SKM-1 (cell line): ENCODE measurements at regions not wholly inside any gene's neighbourhood (a gene's known extent, or its start where the extent isn't known, plus 50 kb on each side); places are given as distances from the start of the nearest gene placed in this dataset.

Experiments used
- DNase-seq: peaks from one replicate; lab custom pipeline; 2025; ENCODE audit not compliant: unreplicated experiment; lab: John Stamatoyannopoulos, UW

- no peak for DNase-seq
These were observed 69.6 kb upstream of the MACF1 start for GRCh38 chr1:39134768-39135333.

DNA sequence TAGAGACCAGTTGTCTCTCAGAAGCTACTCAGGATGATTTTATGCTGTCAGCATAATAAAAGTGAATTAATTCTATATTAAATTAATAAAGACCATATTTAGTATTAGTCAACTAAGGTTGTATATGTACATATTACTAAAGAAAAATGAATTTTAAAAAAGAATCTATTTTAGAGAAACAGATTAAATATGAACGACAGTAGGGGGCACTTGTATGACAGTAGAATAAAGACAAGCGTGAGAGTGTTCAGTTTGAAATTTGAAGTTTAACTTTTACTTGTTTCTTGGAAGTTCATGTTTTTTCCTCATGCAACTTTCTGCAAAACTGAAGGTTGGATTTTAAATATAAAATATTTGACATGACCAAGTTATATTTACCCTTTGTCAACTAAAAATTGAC is 67.9 kb upstream of the MACF1 start:
- DNase-seq: no peak

GRCh38 chr1:39139723-39140360 is 64.7 kb upstream of the MACF1 start:
- DNase-seq: no peak

DNA sequence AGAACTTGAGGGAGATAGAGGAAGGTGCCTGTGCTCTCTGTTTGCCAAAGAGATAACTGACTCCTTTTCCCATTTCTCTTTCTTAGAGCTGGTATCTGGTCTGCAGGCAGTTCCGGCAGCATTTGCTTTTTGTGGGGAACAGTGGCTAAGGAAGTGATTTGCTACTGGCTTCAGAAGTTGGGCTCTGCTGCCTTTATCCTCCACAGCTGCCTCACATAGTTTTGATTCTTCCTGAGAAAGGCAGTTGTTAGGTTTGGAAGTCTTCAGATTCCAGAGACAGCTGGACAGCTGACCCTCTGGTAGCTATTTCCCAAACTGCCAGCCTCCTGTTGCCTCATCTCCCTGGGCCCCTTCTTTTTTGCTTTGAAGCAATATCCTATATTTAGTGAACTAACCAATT is 62.6 kb upstream of the MACF1 start:
- no peak for DNase-seq

GRCh38 chr1:39142401-39143060 is 62.0 kb upstream of the MACF1 start:
- DNase-seq: no peak

DNA sequence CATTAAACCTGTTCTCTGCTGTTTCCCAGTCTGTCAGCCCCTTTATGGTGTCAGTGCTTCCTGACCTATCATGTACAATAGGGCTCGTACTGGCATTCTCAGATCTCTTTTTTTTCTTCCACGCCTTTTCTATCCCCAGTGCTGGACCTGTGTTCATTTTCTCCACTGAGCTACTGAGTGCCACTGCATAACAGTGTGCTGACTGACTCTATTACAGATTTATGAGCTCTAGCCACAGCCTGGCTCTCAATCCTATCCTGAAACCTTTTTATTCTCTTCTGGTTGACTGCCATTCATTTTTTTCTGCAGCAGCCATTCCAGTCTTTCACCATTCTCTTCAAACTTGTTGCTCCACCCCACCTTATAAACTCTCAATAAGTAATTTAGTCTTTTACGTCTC is 59.6 kb upstream of the MACF1 start:
- DNase-seq: no peak

- DNase-seq: no peak
These were observed 59.0 kb upstream of the MACF1 start for GRCh38 chr1:39145331-39145965.

- no peak for DNase-seq
These were observed 57.8 kb upstream of the MACF1 start for GRCh38 chr1:39146681-39147080.

DNA sequence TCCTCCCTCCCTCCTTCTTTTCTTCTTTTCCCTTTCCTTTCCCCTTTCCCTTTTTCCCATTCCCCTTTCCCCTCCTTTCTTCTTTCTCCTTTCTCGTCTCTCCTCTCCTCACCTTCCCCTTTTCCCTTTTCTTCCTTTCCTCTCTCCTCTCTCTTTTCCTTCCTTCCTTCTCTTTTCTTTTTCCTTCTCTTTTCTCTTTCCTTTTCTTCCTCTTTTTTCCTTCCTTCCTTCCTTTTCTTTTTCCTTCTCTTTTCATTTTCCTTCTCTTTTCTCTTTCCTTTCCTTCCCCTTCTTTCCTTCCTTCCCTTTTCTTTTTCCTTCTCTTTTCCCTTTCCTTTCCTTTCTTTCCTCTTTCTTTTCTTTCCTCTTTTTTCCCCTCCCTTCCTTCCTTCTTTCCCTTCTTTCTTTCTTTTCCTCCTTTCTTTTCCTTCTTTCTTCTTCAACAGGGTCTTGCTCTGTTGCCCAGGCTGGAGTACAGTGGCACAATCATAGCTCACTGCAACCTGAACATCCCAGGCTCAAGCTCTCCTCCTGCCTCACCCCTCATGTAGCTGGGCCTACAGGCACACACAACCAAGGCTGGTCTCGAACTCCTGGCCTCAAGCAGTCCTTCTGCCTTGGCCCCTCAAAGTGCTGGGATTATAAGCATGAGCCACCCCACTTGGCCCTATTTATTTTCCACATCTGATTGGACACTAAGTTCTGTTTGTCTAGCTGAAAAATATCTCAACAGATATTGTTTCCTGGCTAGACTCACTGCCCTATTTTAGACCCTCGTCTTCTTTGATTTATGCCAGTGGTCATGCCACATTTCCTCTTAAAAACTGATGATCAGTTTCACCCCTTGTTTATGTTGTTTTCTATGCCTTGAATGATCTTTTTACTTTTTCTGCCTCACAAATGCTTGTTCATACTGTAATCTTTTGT is 57.1 kb upstream of the MACF1 start:
- DNase-seq: no peak

DNA sequence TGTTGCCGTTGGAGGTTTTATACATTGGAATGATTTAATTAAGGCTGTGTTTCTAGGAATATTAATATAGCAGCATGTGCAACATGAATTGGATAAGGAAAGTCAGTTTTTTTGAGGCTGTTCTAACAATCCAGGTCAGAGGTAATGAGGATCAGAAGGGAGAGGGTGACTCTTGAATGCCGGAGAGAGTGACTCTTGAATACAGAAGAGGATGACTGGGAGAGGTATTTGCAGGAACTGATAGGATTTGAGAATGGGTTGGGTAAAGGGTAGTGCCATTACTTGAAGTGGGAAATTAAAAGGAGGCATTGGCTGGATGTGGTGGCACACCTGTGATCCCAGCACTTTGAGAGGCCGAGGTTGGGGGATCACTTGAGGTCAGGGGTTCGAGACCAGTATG is 55.6 kb upstream of the MACF1 start:
- no peak for DNase-seq

DNA sequence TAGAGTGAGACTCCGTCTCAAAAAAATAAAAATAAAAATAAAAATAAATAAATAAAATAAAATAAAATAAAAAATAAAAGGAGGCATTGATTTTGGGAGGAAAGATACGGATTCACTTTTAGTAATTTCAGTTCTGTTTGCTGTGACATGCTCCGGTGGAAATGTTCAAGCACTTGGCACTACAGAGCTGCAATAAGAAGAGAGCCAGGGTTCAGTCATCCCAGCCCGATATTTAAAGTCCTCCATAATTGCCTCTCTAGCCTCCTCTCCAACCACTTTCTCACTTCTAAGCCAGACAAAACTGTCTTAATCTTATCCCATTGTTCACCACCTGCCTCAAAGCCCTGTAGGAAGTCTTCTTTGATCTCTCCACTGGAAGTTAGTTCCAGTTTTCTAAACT is 55.0 kb upstream of the MACF1 start:
- no peak for DNase-seq

- no peak for DNase-seq
These were observed 53.7 kb upstream of the MACF1 start for GRCh38 chr1:39150779-39151178.

- DNase-seq: no peak
These were observed 53.2 kb upstream of the MACF1 start for GRCh38 chr1:39151267-39151666.

GRCh38 chr1:39152923-39153322 is 51.6 kb upstream of the MACF1 start:
- no peak for DNase-seq

DNA sequence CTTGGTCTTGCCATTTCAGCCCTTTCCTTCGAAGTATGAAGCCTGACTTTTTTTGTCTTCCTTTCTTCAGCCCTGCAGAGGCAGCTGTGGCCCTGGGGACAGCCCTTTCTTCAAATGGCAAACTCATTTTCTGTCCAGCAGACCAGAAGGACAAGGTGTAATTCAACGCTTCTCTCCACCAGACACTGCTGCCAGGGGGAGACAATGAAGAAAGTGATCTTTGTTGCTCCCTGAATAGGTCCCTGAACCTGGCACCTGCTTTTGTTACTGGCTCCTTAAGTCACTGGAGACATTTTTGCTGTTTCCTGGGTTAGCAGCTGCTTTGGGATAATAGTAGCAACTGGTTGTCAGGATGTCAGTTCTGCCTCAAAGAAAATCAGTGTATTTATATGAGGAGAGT is 50.8 kb upstream of the MACF1 start:
- no peak for DNase-seq

DNA sequence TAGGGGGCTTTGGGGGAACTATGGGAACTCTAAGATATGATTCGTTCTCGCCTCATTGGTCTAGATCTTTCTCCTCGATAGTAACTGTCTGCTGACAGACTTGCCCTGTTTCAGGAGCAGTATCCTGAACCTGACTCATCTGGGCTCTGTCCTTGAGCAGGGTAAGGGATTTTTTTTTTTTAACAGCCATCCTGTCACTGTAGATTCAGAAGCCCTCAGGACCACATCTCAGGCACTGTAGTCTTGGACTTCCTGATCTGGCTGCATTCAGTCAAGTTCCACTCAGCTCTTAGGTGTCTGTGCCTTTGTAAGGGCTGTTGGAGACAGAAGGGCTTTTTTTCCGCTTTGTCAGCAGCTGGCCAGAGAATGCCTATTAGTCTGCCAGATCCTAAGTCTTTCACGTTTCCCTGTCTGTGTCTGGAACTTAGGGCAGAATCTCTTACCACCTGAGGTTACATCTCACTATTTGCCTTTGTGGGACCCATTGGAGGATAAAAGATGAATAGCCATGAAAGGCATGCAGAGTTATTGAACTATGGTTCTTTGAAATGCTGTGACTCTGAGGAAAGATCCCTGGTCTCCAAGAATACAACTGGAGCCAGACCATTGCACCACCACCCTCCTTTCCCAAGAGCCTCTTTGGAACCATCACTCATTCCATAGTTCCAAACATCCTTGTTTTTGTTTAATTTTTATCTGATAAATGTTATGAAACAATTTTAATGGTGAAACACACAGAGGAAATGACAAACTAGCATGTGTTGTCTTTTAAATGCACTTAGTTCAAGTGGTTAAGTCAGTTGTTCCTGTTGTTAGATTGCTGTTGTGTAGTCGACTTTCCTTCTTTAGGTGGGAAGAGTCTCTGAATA is 49.7 kb upstream of the MACF1 start:
- DNase-seq: no peak
